Neural progenitor cell (in vitro differentiated cells): ENCODE measurements at regions not wholly inside any gene's neighbourhood (a gene's known extent, or its start where the extent isn't known, plus 50 kb on each side); places are given as distances from the start of the nearest gene placed in this dataset.

Source experiments
- DNase-seq: peaks from one replicate; pipeline ENCODE4 v3.0.0-alpha.2; 2016; ENCODE audit warnings: low spot score
- H2AFZ ChIP-seq: fragments of 200-600 bp; sonication (generic); replicated peaks from 2 replicates; pipeline ENCODE4 v1.6.1; 2016; ENCODE audit warnings: antibody characterized with exemption
- H3F3A ChIP-seq: fragments of 200-600 bp; sonication (generic); 2 replicates; pipeline ENCODE4 v1.6.1; 2016; ENCODE audit warnings: antibody characterized with exemption, low read depth
- H3K27ac ChIP-seq: fragments of 200-600 bp; sonication (generic); 2 replicates; pipeline ENCODE4 v1.5.1; 2016; ENCODE audit warnings: mild to moderate bottlenecking
- H3K27me3 ChIP-seq: fragments of 200-600 bp; sonication (generic); 2 replicates; pipeline ENCODE4 v1.6.1; 2016; ENCODE audit warnings: mild to moderate bottlenecking, moderate library complexity
- H3K36me3 ChIP-seq: fragments of 200-600 bp; sonication (generic); 2 replicates; pipeline ENCODE4 v1.5.1; 2016
- H3K4me1 ChIP-seq: fragments of 200-600 bp; sonication (generic); 2 replicates; pipeline ENCODE4 v1.6.1; 2016; ENCODE audit warnings: mixed run types
- H3K4me2 ChIP-seq: fragments of 200-600 bp; sonication (generic); 2 replicates; pipeline ENCODE4 v1.6.1; 2016
- H3K4me3 ChIP-seq: fragments of 200-600 bp; sonication (generic); 2 replicates; pipeline ENCODE4 v1.5.1; 2016
- H3K79me2 ChIP-seq: fragments of 200-600 bp; sonication (generic); 2 replicates; pipeline ENCODE4 v1.6.1; 2016; ENCODE audit warnings: low read depth
- H3K9ac ChIP-seq: fragments of 200-600 bp; sonication (generic); 2 replicates; pipeline ENCODE4 v1.6.1; 2016
- H3K9me3 ChIP-seq: fragments of 200-600 bp; sonication (generic); 2 replicates; pipeline ENCODE4 v1.5.1; 2016; ENCODE audit warnings: low read depth
- H4K20me1 ChIP-seq: fragments of 200-600 bp; sonication (generic); 2 replicates; pipeline ENCODE4 v1.6.1; 2016; ENCODE audit warnings: low read depth
- H3K27ac Mint-ChIP-seq: 3 replicates; pipeline ENCODE4 v1.8.0; 2021; ENCODE audit warnings: mixed read lengths
- H3K27me3 Mint-ChIP-seq: 2 replicates; pipeline ENCODE4 v1.8.0; 2022; ENCODE audit warnings: low read depth, mild to moderate bottlenecking, inconsistent platforms, moderate library complexity, mixed read lengths; ENCODE audit not compliant: insufficient read depth
- H3K36me3 Mint-ChIP-seq: 3 replicates; pipeline ENCODE4 v1.8.0; 2021; ENCODE audit warnings: mixed read lengths
- H3K4me1 Mint-ChIP-seq: 3 replicates; pipeline ENCODE4 v1.8.0; 2021; ENCODE audit warnings: mixed read lengths
- H3K4me3 Mint-ChIP-seq: 3 replicates; pipeline ENCODE4 v1.8.0; 2021; ENCODE audit warnings: mild to moderate bottlenecking, moderate library complexity, mixed read lengths
- H3K9me3 Mint-ChIP-seq: 3 replicates; pipeline ENCODE4 v1.8.0; 2020; ENCODE audit warnings: mixed read lengths
- EZH2 ChIP-seq: fragments of 200-600 bp; sonication (generic); IDR thresholded peaks from 2 replicates; pipeline ENCODE4 v1.6.1; 2017; ENCODE audit warnings: antibody characterized with exemption, mild to moderate bottlenecking, moderate library complexity
- EZH2phosphoT487 ChIP-seq: fragments of 200-600 bp; sonication (generic); IDR thresholded peaks from 2 replicates; pipeline ENCODE4 v1.6.1; 2017; ENCODE audit warnings: antibody characterized with exemption
- TF ChIP-seq, protein P1 (sequence below): fragments of 200-600 bp; sonication (generic); IDR thresholded peaks from 2 replicates; pipeline ENCODE4 v1.5.1; 2017; ENCODE audit warnings: antibody characterized with exemption, mild to moderate bottlenecking

DNA sequence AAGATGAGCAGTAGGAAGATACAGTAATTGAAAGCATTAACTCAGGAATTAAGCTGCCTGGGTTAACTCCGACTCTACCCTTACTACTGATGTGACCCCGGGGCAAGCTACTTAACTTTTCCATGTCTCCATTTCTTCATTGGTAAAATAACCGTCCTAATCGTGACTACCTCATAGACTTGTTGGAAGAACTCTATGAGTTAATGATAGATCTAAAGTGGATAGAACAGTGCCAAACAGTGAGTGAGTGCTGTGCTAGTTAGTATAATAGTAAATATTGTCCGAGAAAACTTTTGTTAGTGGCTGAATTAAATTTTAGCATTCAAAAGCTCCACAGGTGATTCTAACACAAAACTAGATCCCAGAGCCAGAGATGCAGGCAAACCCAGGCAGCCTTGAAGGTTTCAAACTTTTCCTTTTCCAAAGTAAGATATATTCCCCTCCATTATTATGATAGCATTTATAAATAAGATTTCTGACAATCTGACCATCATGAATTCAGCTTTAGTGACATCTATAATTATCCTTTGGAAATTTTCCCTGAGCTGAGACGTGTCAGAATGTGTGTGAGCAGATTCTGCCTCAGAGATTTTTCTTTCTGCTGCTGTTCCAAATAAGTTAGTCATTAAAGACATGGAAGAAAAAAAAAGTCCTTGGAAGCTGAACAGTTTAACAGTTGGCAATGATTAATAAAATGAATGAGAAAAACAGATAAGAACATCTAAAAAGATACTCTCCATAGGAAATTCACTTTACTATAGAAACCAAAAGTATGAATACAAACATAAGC, 369.5 kb downstream of the PRELID2 start:
- no peak for DNase-seq
- H2AFZ ChIP-seq, result no peak overlapping the region
- no peaks in the 10 kb centered on the region for H3K36me3 Mint-ChIP-seq
- peaks cover 2% of the 10 kb centered on the region for H3K4me1 ChIP-seq
- no peak overlapping the region for H3K27ac Mint-ChIP-seq
- no peak overlapping the region for H3K4me3 ChIP-seq
- H4K20me1 ChIP-seq, result no peaks in the 10 kb centered on the region
- no peak overlapping the region for H3K9ac ChIP-seq
- H3K27me3 ChIP-seq, result no peaks in the 10 kb centered on the region
- H3K9me3 ChIP-seq, result no peaks in the 10 kb centered on the region
- no peaks in the 10 kb centered on the region for H3K9me3 Mint-ChIP-seq
- no peak overlapping the region for H3K4me2 ChIP-seq
- no peaks in the 10 kb centered on the region for H3F3A ChIP-seq
- H3K4me3 Mint-ChIP-seq, result no peak overlapping the region
- H3K36me3 ChIP-seq, result no peaks in the 10 kb centered on the region
- TF ChIP-seq EZH2 (no peak), EZH2phosphoT487 (no peak)
- TF ChIP-seq, protein P1, sequence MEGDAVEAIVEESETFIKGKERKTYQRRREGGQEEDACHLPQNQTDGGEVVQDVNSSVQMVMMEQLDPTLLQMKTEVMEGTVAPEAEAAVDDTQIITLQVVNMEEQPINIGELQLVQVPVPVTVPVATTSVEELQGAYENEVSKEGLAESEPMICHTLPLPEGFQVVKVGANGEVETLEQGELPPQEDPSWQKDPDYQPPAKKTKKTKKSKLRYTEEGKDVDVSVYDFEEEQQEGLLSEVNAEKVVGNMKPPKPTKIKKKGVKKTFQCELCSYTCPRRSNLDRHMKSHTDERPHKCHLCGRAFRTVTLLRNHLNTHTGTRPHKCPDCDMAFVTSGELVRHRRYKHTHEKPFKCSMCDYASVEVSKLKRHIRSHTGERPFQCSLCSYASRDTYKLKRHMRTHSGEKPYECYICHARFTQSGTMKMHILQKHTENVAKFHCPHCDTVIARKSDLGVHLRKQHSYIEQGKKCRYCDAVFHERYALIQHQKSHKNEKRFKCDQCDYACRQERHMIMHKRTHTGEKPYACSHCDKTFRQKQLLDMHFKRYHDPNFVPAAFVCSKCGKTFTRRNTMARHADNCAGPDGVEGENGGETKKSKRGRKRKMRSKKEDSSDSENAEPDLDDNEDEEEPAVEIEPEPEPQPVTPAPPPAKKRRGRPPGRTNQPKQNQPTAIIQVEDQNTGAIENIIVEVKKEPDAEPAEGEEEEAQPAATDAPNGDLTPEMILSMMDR, result no peak
- no peaks in the 10 kb centered on the region for H3K4me1 Mint-ChIP-seq
- H3K27ac ChIP-seq, result no peak overlapping the region
- no peaks in the 10 kb centered on the region for H3K27me3 Mint-ChIP-seq
- no peaks in the 10 kb centered on the region for H3K79me2 ChIP-seq

DNA sequence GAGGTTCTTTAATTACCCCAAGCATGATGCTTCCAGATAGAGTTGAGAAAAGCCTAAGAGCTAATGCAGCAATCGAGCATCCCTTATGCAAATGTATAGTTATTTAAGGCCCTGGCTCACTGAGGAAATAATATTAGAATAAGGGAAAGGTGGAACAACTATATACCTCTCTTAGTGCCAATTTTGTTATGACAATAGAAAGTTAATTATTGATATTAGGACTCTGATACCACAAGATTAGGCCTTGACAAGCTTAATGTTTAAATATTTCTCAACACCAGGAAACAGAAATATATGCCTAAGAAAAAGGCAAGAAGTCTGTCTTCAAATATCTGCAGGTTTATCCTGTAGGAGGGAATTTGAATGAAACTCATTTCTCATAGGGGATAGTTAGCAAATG, 371.0 kb downstream of the PRELID2 start:
- H2AFZ ChIP-seq, result no peak overlapping the region
- H4K20me1 ChIP-seq, result no peaks in the 10 kb centered on the region
- no peaks in the 10 kb centered on the region for H3K36me3 ChIP-seq
- Mint-ChIP-seq H3K36me3 (no peaks in the 10 kb centered on the region), H3K27ac (no peak overlapping the region), H3K9me3 (no peaks in the 10 kb centered on the region), H3K4me1 (no peaks in the 10 kb centered on the region), H3K4me3 (no peak overlapping the region), H3K27me3 (no peaks in the 10 kb centered on the region)
- no peak for DNase-seq
- H3K9me3 ChIP-seq, result no peaks in the 10 kb centered on the region
- no peak overlapping the region for H3K4me2 ChIP-seq
- TF ChIP-seq EZH2phosphoT487 (no peak), EZH2 (no peak)
- TF ChIP-seq, protein P1, result no peak
- no peaks in the 10 kb centered on the region for H3F3A ChIP-seq
- no peaks in the 10 kb centered on the region for H3K27me3 ChIP-seq
- H3K4me1 ChIP-seq, result no peaks in the 10 kb centered on the region
- H3K27ac ChIP-seq, result no peak overlapping the region
- no peaks in the 10 kb centered on the region for H3K79me2 ChIP-seq
- no peak overlapping the region for H3K9ac ChIP-seq
- no peak overlapping the region for H3K4me3 ChIP-seq

DNA sequence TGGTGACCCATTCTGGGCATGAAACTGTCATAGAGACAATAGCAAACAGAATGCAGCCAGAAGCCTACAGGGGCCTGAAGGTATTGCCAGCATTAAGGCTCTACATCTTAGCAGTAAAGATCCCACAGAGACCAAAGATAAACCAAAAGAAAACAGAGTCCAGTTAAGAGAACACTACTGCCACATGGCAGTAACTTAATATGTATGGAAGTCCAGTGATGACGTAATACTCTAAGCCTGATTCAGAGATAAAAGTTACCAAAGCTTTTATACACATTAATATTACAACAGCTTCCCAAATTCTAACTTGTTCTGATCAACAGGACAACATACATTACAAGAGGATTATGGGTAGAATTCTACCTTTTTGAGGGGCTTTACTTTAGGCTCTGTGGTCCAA, 371.5 kb downstream of the PRELID2 start:
- Histone ChIP-seq H3K9ac (no peak overlapping the region), H3K4me2 (no peak overlapping the region), H3F3A (no peaks in the 10 kb centered on the region), H4K20me1 (no peaks in the 10 kb centered on the region), H3K79me2 (no peaks in the 10 kb centered on the region), H3K9me3 (no peaks in the 10 kb centered on the region), H3K4me1 (no peaks in the 10 kb centered on the region), H3K36me3 (no peaks in the 10 kb centered on the region), H3K27me3 (no peaks in the 10 kb centered on the region), H3K4me3 (no peak overlapping the region), H3K27ac (no peak overlapping the region), H2AFZ (no peak overlapping the region)
- H3K4me1 Mint-ChIP-seq, result no peaks in the 10 kb centered on the region
- H3K36me3 Mint-ChIP-seq, result no peaks in the 10 kb centered on the region
- DNase-seq, result no peak
- H3K27me3 Mint-ChIP-seq, result no peaks in the 10 kb centered on the region
- no peak overlapping the region for H3K27ac Mint-ChIP-seq
- no peak for TF ChIP-seq EZH2phosphoT487
- TF ChIP-seq, protein P1, result no peak
- H3K4me3 Mint-ChIP-seq, result no peak overlapping the region
- H3K9me3 Mint-ChIP-seq, result no peaks in the 10 kb centered on the region
